Epidermal melanocyte (primary cell): ENCODE measurements at regions not wholly inside any gene's neighbourhood (a gene's known extent, or its start where the extent isn't known, plus 50 kb on each side); places are given as distances from the start of the nearest gene placed in this dataset.
"Not testable (repeated sequence)": the region's sequence is repeated elsewhere in the genome, so short reads cannot be mapped to it uniquely, and the experiment has no call there.

Experiments
- DNase-seq: peaks from one replicate; pipeline ENCODE4 v3.0.0; 2011; ENCODE audit warnings: low spot score; ENCODE audit not compliant: insufficient read length

DNA sequence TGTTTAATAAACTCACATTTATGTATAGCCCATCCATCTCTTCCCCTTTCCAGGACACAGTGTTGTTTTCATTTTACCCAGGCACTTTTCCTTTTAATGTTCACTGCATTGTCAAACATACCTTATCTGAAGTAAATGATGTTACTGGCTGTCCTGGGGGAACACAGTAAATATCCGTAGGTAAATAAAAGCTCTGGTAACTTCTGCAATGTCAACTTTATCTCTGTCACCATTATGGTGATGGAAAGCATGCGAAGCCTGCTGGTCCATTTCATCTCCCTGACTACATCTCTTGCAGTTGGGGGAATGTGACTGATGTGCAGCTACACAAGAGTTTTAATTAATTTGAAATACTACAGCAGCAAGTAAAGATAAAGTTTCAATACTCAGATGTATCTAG lies 1162.1 kb upstream of the SEMA6A start:
- DNase-seq = no peak

DNA sequence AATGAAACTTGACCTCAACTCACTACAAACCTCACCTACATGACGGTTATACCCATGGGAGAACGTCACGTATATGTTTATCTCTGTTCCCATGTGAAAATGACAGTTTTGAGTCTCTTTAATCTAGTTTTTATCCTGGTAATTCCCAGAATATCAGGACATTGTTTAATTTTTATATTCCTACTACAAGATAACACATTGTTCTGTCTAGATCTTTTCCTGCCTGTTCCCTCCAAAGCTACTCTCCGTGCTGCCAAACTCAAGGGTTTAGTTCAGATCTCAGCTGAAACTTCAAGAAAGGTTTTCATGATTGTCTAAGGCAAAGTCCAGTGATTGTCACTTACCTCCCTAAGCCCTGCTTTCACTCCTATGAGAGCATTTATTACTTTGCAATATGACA lies 1159.4 kb upstream of the SEMA6A start:
- DNase-seq = no peak

DNA sequence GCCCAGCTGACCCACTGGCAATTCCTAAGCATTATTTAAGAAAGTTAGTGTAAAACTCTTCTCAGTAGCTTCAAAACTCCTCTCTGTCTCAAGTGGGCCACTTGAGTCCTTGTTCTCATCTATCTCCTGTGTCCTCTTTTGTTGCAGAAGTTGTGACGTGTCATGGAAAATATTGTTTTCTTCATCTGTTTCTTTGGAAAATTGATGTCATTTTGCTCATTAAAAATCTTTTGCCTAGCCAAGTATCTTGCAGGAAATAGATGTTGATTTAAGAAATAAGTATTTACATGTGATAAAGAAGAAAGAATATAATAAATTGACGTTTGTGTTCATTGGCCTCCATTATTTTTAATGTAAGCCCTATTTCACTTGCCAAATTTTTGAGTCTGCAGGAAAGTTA lies 1158.4 kb upstream of the SEMA6A start:
- DNase-seq = no peak

DNA sequence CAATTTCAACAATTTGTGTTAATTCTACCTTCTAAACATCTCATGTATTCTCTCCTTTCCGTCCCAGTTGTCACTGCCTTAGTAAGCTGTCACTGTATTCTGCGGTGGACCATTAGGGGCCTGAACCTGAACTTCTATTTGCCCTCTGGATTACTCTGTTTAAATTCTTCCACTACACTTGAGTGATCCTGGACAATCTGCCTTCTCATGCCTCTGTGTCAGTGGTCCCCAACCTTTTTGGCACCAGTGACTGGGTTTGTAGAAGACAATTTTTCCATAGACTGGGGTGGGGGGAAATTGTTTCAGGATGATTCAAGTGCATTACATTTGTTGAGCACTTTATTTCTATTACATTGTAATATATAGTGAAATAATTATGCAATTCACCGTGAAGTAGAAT lies 1157.6 kb upstream of the SEMA6A start:
- no peak for DNase-seq

DNA sequence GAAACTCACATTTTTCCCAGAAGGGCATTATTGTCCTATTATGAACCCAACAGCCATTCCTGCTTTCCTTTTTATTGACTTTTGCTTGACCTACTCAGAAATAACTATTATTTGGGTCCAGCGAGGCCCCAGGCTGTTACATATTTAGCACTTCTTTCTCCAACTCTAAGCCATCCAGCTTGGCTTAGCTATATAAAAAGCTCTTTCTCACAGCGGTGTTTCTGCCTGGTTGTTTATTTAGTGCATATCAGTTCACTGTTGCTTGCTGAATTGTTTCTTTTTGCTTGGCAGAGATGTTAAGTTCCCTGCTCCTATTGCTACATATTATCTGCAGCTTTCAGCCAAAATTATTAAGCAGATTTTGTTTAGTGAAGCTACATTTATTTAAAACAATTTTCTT lies 1156.8 kb upstream of the SEMA6A start:
- no peak for DNase-seq

DNA sequence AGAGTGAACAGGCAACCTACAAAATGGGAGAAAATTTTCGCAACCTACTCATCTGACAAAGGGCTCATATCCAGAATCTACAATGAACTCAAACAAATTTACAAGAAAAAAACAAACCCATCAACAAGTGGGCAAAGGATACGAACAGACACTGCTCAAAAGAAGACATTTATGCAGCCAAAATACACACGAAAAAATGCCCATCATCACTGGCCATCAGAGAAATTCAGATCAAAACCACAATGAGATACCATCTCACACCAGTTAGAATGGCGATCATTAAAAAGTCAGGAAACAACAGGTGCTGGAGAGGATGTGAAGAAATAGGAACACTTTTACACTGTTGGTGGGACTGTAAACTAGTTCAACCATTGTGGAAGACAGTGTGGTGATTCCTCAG lies 1146.2 kb upstream of the SEMA6A start:
- not testable (repeated sequence) for DNase-seq

DNA sequence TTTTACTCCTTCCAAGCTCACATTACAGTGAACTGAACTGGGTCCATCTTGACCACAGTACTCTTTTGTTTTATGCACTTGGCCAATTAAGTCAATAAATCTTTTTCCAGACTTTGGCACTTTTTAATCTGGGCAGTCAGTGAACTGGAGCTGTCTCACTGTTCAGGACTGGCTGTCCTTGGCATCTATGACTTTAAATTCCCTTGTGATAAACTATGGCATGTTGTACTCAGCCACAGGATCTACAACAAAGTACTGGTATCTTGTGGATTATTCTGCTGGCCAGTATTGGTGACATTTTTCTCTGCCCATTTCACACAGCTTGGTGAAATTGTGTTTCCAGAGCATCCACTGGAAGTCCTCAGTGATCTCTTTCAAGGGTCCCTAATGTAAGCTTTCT lies 1144.8 kb upstream of the SEMA6A start:
- no peak for DNase-seq

DNA sequence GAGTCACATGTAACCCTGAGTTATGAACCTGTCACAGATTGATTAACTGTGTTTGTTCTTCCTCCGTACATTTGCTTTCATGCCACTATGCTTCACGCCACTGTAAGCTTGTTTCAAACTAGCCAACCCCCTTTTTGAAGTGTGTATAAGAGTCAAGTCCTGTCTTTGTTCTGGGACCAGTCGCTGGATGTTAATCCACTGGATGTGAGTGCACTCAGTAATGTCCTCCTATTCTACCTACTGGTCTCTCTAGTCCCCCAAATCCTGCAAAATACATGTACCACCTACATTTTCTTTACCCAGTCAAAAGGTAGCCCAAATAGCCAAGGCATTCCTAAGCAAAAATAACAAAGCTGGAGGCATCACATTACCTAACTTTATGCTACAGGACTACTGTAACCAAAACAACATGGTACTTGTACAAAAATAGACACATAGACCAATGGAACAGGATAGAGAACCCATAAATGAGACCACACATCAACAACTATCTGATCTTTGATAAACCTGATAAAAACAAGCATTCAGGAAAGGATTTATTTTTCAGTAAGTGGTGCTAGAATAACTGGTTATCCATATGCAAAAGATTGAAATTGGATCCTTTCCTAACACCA lies 1139.1 kb upstream of the SEMA6A start:
- DNase-seq = no peak

DNA sequence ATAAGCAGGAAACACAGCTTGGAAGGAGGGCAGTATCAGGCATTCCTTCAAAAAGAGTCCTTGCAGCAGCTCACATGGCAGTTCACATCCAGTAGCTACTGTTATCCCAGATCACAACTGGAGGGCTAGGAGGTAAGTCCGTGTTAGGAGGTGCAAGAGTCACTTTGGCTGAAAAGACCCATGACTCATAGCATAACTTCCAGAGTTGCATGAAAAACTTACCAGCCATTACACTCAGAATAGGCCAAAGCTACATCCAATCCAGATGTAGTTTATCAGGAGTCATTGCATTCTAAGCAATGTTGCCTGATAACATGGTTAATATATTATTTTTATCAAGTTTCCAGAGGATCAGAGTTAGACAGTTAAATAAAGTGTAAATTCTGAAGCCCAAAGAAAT lies 1126.4 kb upstream of the SEMA6A start:
- no peak for DNase-seq

DNA sequence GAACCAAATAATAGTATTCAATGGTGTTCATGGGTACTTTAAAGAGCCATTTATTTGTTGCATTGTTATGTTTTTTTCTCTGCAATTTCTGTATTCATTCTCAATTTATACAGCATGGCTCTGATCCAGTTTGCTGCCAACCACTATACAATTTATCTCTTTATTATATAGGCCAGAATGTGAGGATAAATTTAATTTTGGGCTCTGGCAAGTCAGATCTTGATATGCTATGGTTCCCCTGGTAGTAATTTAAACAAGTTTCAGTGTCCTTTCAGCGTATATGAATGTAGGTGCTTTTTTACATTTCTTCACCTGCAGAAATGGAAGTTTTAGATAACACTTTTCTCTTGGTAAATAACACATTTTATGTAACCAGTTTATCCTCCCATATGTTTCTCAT lies 1118.0 kb upstream of the SEMA6A start:
- DNase-seq = no peak

DNA sequence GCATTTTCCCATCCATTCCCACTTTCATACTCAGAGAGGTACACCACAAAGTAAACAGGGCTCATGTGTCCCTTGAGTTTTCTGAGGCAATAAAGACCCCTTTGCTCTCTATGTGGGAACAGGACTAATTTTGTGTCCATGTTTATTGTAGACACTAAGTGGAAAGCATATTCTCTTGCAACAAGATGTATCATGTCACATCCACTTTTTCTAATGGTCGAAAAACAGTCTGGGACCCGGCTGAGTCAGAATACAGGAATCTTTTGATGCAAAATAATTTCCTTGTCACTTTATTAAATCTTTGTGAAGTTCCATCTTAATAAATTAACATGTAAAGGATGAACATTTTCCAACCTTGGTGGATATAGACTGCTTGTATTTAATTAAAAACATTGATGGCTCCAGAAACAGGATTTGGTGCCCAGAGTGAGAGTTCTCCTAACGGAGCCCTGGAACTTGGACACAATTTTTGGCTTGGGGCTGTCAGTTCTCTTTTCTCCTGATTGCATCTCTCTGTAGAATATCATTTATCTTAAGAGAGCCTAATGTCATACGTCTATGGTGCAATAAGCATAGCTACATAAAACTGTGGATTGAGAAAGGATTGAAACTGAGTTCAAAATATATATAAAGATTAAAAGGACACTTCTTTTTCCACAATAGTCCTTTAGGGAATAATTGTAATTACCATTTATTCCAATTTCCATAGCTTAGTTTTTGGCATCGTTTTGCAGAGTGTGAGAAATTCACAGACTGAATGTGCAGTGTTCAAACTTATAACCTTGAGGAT lies 1116.7 kb upstream of the SEMA6A start:
- DNase-seq = no peak

DNA sequence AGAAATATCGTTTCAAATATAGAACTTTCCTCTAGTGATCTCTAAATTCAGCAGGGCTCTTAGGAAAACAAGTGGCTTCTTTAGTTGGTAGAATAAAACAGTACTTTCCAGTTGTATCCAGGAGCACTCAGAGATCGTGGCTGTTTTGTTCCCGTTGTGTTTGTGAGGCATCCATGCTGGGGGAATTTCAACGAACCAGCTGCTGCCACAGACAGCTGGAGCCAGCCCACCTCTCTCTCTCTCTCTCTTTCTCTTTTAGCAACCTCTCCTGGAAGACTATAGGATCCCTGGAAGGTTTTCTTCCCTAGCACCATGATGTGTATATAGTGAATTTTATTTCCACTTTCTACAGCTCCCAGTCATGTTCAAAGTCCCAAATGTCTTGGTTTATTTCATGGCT lies 1116.0 kb upstream of the SEMA6A start:
- no peak for DNase-seq

DNA sequence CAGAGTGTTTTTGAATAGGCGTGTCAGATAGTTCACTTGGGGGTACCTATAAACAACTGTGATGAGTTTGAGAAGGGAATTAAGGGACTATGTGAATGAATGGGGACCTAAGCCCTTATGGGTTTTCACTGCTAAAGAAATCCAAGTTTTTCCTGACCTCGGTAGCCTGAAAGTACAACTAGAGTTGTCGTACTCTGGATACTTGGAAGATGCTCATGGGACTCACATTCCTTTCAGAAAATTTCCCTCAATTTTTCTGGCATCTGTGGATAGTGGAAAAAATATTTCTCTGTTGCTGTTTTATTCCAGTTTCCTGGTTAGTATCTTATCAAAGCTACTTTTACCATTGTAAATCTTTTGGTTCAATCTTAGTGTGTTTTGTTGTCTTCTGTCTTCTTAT lies 1112.3 kb upstream of the SEMA6A start:
- DNase-seq = no peak

DNA sequence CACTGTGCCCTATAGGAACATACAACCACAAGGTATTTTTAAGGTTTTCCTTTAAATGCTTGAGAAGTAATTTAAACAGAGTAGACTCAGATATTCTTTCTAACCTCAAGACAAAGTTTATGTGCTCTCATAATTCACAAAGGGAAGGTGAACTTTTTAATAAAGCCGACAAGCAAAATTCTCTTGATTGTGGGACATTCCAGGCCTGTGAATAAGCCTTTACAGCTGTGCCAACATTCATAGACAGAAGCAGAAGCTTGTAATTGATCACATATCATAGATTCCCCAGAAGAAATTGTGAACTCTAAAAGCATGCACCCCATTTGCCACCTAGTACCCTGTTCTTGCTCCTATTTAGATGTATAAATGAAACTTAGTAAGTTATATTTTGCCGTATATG lies 1107.8 kb upstream of the SEMA6A start:
- DNase-seq = no peak

DNA sequence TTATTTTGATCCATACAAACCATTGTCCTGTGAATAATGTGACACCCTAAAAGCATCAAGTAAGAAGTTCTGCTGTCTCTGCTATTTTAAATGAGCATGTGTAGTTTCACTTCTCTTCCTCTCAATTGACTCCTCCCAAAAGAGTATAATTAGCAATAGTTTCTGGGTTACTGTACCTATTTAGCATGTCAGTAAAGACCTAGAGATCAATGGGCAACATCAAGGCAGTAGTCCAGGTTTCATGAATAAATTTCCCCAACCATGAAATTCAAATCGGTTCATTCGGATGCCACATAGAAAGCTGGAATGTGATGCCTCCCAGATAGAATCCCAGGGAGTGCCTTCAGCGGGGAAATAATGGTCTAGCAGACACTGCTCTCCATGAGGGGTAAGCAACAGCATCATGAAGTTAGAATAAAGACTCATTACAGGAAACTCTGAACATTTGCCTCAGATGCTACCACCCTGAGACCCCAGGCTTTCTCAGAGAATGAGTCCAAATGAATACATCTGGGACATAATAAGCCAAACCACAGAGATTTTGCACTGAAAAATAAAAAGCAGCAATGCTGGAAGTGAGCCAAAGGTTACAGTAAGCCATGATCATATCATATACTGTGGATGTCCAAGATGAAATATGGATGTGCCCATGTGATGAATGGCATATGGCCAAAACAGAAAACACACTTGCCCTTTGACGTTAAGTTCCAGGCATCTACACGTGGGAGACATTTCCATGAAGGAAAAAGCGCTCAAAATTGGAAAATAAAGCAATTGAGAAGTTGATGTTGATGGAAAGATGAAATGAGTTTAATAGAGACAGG lies 1107.0 kb upstream of the SEMA6A start:
- no peak for DNase-seq

DNA sequence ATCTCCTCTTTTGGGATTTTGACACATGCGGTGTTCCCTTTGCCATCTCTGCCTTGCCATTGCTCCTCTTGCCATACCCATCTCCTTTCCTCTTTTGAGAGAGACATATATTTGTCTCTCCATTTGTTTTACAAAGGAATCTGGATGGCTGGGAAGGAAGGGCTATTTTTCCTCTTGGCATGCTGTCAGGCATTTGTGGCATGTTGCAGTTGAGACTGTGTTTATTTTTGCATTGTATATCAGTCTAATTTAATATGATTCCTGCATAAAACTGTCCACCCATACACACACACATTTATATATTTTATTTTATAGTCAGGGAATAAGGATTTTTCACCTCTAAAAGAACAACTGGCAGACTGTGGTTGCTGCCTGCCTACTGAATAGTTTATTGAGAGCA lies 1105.8 kb upstream of the SEMA6A start:
- DNase-seq = no peak

DNA sequence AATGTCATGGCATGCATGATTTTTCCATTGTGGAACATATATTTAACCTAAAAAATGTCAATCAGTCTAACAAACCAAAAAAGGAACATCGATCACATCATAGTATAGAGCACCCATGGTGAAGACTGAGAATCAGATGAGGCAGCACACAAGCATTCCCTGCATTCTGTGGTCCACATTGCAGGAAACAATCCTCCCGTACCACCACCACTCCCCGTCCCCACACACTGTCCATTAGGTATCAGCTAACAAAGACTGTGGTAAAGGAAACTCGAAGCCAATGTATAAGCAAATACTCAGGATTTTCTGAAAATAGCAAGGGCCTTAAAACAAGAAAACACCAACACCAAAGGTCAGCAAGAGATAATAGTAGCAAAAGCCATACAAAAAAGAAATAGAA lies 1104.4 kb upstream of the SEMA6A start:
- DNase-seq = no peak

DNA sequence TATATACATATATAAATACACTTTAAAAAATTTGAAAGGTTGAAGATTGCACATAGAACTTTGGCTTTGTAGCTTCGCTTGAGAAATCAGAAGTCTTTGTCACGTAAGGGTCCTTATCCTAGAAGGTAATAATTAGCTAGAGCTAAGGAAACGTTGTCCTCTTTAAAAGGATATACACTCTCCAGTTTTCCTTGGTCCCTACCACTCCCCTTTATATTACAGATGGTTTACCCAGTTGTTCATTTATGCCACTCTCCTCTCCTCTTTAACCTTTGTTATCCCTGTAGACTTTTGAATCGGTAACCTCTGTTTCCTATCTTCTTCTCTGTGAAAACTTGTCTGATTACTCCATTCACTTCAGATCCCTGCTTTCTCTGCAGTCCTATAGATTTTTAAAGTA lies 1101.0 kb upstream of the SEMA6A start:
- DNase-seq = no peak

DNA sequence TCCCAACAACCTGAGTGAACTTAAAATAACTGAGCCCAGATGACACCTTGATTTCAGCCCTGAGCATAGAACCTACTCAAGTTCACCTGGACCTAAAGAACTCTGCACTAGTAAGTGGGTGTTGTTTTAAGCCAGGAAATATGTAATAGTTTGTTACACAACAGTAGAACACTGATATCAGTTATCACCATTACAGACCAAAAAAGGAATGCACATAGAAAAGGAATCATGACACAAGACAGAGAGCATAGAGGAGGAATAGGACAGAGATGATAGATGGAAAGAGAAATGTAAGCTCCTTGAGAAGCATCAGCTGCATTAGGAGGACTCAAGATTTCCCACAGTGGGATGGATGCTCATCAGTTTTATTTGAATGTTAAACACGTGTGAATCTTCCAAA lies 1096.9 kb upstream of the SEMA6A start:
- DNase-seq = no peak

DNA sequence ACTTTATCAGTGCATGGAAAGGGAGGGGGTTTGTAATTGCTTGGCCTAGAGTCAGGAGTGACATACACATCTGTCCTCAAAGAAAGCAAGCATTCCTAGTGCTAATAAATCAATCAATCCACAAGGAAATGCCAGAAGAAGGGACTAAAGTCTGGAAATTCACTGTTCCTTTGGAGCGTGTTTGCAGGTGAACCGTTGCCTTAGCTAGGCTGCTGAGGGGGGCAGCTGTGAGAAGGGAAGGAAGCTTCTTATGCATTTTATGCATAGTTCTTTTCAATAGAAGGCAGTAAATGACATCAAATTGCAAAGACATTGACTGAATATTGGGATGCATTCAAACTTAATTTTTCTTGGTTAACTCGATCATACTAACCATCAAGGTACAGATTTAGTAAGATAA lies 1092.5 kb upstream of the SEMA6A start:
- DNase-seq = no peak

DNA sequence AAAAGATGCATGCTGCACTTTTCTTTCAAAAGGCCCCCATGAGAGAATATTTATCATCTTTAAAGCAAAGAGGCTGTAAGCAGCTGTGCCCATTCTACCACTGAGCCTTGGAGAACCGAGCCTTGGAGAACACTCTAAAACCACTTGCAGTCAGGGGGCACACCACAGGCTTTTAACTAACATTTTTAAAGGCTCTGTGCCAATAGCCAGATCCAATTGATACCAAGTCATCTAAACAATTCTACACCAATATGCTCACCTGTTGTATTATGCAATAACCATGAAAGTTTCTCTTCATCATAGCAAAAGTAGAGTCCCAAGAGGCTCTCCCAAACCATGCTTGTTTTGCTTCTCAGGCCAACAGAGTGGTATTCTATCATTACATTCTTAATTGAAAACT lies 1090.5 kb upstream of the SEMA6A start:
- no peak for DNase-seq

DNA sequence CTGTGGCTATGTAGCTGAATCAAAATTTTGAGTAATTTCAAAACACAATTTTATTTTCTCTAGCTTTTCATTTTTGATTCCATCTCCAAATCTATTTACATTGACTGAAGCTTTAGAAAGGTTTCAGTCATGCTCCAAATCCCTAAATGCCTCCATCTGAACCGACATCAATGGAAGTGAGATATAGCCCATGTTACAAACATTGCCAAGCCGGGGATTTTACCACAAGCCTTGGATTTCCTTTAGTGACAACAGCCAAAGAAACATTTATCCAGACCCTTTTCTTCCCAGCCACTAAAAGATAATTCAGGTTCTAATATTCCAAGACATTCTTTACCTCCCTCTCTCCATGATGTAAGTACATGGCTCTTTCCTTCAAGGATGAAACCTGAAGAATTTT lies 1087.7 kb upstream of the SEMA6A start:
- DNase-seq = no peak

DNA sequence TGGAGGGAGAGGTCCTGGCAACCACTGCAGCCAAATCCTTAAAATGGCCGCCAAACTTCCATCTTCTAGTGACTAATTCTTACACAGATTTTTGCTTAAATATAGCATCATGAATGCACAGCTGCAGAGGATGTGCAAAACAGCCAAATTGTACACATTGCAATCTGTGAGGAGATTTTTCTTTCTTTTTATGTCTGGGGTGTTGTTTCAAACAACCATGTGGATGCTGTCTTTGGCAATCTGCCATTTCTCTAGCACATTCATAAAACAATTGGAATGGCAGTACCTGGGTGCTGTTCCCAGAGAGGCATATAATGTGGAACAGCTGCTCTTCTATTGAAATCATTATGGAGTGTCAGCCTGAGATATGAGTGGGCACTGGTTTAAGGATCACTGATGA lies 1082.9 kb upstream of the SEMA6A start:
- no peak for DNase-seq
